DOHH2 (cell line): ENCODE measurements at regions not wholly inside any gene's neighbourhood (a gene's known extent, or its start where the extent isn't known, plus 50 kb on each side); places are given as distances from the start of the nearest gene placed in this dataset.

ENCODE experiments used
- H3F3A ChIP-seq: fragments of 200-600 bp; sonication (generic), shearing (Covaris generic); 2 replicates; pipeline ENCODE4 v1.6.0; 2016; ENCODE audit warnings: antibody characterized with exemption, mild to moderate bottlenecking; ENCODE audit not compliant: control insufficient read depth, insufficient read depth
- H3K27ac ChIP-seq: fragments of 200-600 bp; sonication (generic); 2 replicates; pipeline ENCODE4 v1.5.1; 2014; ENCODE audit warnings: low read depth, mild to moderate bottlenecking, low read length, moderate library complexity
- H3K27me3 ChIP-seq: fragments of 200-600 bp; sonication (generic); 2 replicates; pipeline ENCODE4 v1.6.1; 2014; ENCODE audit warnings: mild to moderate bottlenecking, low read length, mixed read lengths; ENCODE audit not compliant: control insufficient read depth
- H3K36me3 ChIP-seq: fragments of 200-600 bp; sonication (generic); 2 replicates; pipeline ENCODE4 v1.6.1; 2014; ENCODE audit warnings: mild to moderate bottlenecking, low read length, moderate library complexity, mixed read lengths; ENCODE audit not compliant: control insufficient read depth
- H3K4me1 ChIP-seq: fragments of 200-600 bp; sonication (generic); 2 replicates; pipeline ENCODE4 v1.6.1; 2014; ENCODE audit warnings: mild to moderate bottlenecking, low read length, mixed read lengths; ENCODE audit not compliant: control insufficient read depth
- H3K4me2 ChIP-seq: fragments of 200-600 bp; sonication (generic); 2 replicates; pipeline ENCODE4 v1.6.0; 2014; ENCODE audit warnings: mild to moderate bottlenecking, low read length, moderate library complexity
- H3K4me3 ChIP-seq: fragments of 200-600 bp; sonication (generic); 2 replicates; pipeline ENCODE4 v1.5.1; 2014; ENCODE audit warnings: mild to moderate bottlenecking, low read length, mixed read lengths
- H3K79me2 ChIP-seq: fragments of 200-600 bp; sonication (generic); 2 replicates; pipeline ENCODE4 v1.6.1; 2014; ENCODE audit warnings: mild to moderate bottlenecking, low read length, mixed read lengths; ENCODE audit not compliant: control insufficient read depth
- H3K9me2 ChIP-seq: fragments of 200-600 bp; sonication (generic); replicated peaks from 2 replicates; pipeline ENCODE4 v1.6.1; 2014; ENCODE audit warnings: mild to moderate bottlenecking, low read length, mixed read lengths; ENCODE audit not compliant: control insufficient read depth
- H3K9me3 ChIP-seq: fragments of 200-600 bp; sonication (generic); 2 replicates; pipeline ENCODE4 v1.6.1; 2014; ENCODE audit warnings: antibody characterized with exemption, low read length, mixed read lengths; ENCODE audit not compliant: control insufficient read depth, insufficient read depth
- H4K20me1 ChIP-seq: fragments of 200-600 bp; sonication (generic); 2 replicates; pipeline ENCODE4 v1.6.0; 2014; ENCODE audit warnings: low read depth, mild to moderate bottlenecking, antibody characterized with exemption, low read length, moderate library complexity; ENCODE audit not compliant: control insufficient read depth, insufficient read depth
- CTCF ChIP-seq: fragments of 200-600 bp; sonication (generic); IDR thresholded peaks from one replicate; pipeline ENCODE4 v1.5.1; 2014; ENCODE audit warnings: antibody characterized with exemption, mild to moderate bottlenecking, low read depth, low read length; ENCODE audit not compliant: poor library complexity, severe bottlenecking
- EZH2phosphoT487 ChIP-seq: fragments of 200-600 bp; sonication (generic); IDR thresholded peaks from 2 replicates; pipeline ENCODE4 v1.6.1; 2017; ENCODE audit warnings: borderline replicate concordance, mild to moderate bottlenecking, antibody characterized with exemption, low read length, moderate library complexity, mixed read lengths

- no peaks in the 10 kb centered on the region for H3K27me3 ChIP-seq
- H3F3A ChIP-seq: no peaks in the 10 kb centered on the region
- H3K4me3 ChIP-seq: no peak overlapping the region
- no peaks in the 10 kb centered on the region for H3K36me3 ChIP-seq
- TF ChIP-seq CTCF (no peak), EZH2phosphoT487 (no peak)
- no peaks in the 10 kb centered on the region for H3K9me3 ChIP-seq
- H3K9me2 ChIP-seq: no peaks in the 10 kb centered on the region
- no peak overlapping the region for H3K27ac ChIP-seq
- H3K79me2 ChIP-seq: no peaks in the 10 kb centered on the region
- H3K4me2 ChIP-seq: no peak overlapping the region
- H4K20me1 ChIP-seq: no peaks in the 10 kb centered on the region
- H3K4me1 ChIP-seq: no peaks in the 10 kb centered on the region
These were observed 146.8 kb downstream of the MN1 start for GRCh38 chr22:27654546-27655445.

- TF ChIP-seq EZH2phosphoT487: no peak
- no peak for TF ChIP-seq CTCF
- Histone ChIP-seq H3K4me1 (no peaks in the 10 kb centered on the region), H3K27me3 (no peaks in the 10 kb centered on the region), H3K4me3 (no peak overlapping the region), H3K9me2 (no peaks in the 10 kb centered on the region), H3K9me3 (no peaks in the 10 kb centered on the region), H3K27ac (no peak overlapping the region), H3F3A (no peaks in the 10 kb centered on the region), H3K36me3 (no peaks in the 10 kb centered on the region), H3K4me2 (no peak overlapping the region), H3K79me2 (no peaks in the 10 kb centered on the region), H4K20me1 (no peaks in the 10 kb centered on the region)
These were observed 145.9 kb downstream of the MN1 start for GRCh38 chr22:27655582-27656185.

- no peak overlapping the region for H3K4me3 ChIP-seq
These were observed 144.6 kb downstream of the MN1 start for GRCh38 chr22:27656970-27657369.

More at GRCh38 chr22:27656970-27657369, 144.6 kb downstream of the MN1 start:
- H3K4me2 ChIP-seq: no peak overlapping the region
- H3K9me3 ChIP-seq: no peaks in the 10 kb centered on the region
- no peaks in the 10 kb centered on the region for H4K20me1 ChIP-seq
- H3K27me3 ChIP-seq: no peaks in the 10 kb centered on the region
- TF ChIP-seq CTCF: no peak
- TF ChIP-seq EZH2phosphoT487: no peak
- no peaks in the 10 kb centered on the region for H3K9me2 ChIP-seq
- no peak overlapping the region for H3K27ac ChIP-seq
- H3K36me3 ChIP-seq: no peaks in the 10 kb centered on the region
- H3F3A ChIP-seq: no peaks in the 10 kb centered on the region
- no peaks in the 10 kb centered on the region for H3K79me2 ChIP-seq
- H3K4me1 ChIP-seq: no peaks in the 10 kb centered on the region
